WI38 (cell line): ENCODE measurements at regions not wholly inside any gene's neighbourhood (a gene's known extent, or its start where the extent isn't known, plus 50 kb on each side); places are given as distances from the start of the nearest gene placed in this dataset.

ENCODE experiments used
- H3K4me3 ChIP-seq: 2 replicates; pipeline ENCODE4 v1.5.1; 2011; ENCODE audit warnings: low read depth, mild to moderate bottlenecking, control low read depth, low read length
- TF ChIP-seq, protein P1 (sequence below): IDR thresholded peaks from 2 replicates; pipeline ENCODE4 v1.5.1; 2012; ENCODE audit warnings: low read depth, mild to moderate bottlenecking, control low read depth, low read length

DNA sequence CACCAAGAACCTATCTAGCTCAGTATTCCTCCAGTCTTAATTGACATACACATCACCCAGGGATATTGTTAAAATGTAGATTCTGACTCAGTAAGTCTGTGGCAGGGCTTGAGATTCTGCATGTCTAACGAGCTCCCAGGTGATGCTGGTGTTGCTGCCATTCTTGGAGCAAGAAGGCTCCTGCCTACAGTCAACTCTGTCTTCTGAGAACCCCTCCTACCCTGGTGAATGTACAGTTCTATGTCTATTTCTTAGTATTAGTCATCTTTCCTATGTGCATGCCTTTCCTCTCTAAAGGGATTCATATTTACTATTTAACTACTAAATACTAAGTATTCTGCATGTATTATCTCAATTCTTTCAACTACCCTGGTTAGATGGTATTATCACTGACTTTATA is 268.7 kb downstream of the EDEM1 start:
- TF ChIP-seq, protein P1, sequence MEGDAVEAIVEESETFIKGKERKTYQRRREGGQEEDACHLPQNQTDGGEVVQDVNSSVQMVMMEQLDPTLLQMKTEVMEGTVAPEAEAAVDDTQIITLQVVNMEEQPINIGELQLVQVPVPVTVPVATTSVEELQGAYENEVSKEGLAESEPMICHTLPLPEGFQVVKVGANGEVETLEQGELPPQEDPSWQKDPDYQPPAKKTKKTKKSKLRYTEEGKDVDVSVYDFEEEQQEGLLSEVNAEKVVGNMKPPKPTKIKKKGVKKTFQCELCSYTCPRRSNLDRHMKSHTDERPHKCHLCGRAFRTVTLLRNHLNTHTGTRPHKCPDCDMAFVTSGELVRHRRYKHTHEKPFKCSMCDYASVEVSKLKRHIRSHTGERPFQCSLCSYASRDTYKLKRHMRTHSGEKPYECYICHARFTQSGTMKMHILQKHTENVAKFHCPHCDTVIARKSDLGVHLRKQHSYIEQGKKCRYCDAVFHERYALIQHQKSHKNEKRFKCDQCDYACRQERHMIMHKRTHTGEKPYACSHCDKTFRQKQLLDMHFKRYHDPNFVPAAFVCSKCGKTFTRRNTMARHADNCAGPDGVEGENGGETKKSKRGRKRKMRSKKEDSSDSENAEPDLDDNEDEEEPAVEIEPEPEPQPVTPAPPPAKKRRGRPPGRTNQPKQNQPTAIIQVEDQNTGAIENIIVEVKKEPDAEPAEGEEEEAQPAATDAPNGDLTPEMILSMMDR = no peak
- H3K4me3 ChIP-seq = no peak overlapping the region

DNA sequence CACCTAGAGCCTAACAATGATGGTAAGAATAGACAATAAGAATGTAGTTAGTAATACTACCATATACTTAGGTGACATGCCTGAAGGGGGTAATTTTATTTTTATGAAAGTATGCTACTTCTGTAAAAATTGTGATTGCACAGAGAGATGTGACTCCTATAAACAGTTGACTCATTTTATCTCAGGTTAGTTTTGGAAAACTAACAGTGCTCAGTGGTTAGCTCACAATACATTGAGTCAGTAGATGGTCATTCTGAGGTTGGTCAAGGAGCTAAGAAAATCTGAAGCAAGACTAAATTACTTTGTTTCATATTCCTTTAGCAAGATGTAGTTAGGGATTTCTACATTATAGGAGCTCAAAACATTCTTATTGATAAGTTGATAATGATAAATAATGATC is 271.0 kb downstream of the EDEM1 start:
- no peak overlapping the region for H3K4me3 ChIP-seq
- TF ChIP-seq, protein P1 = no peak

DNA sequence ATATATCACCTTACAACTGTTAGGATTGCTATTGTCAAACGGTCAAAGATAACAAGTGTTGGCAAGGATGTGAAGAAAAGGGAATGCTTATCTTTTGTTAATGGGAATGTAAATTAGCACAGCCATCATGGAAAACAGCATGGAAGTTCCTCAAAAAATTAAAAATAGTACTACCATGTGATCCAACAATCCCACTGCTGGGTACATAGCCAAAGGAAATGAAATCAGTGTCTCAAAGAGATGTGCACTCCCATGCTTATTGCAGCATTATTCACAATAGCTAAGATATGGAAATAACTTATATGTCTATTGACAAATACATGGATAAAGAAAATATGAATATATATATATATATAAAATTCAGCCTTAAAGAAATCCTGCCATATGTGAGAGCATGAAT is 274.6 kb downstream of the EDEM1 start:
- TF ChIP-seq, protein P1 = no peak
- H3K4me3 ChIP-seq = no peak overlapping the region

DNA sequence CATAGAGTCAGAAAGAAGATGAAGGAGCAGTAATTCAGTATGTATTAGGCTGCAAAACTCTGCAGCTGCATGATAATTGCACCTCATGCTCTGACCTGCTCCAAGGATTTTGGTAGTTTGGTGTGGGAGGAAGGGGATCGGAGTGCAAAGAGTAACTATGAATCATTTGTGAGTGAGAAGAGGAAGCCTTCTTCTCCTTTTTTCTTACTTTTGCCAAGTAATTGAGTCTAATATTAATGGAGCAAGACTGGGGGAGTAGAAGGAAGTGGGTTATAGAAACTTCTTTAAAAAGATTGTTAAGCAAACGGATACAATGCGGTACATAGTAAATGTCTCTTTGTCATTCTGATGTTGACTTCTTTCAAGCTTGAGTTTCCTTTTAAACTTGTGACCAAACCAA is 276.5 kb downstream of the EDEM1 start:
- TF ChIP-seq, protein P1 = no peak

DNA sequence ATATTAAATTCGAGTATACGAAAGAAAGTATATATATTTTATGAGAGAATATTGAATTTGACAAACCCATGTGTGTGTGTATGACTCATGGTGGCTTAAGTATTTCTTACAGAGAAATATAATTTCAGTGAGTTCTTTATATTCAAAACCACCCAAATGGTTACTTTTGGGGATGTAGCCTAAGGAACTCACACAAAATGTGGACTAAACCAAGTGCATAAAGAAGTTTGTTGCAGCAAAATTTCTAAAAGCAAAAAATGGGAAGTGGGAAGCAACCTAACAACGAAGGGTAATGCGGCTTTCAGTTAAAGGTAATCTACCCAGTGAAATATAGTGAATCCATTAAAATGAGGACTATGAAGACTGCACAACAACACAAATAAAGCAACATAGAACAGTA is 277.1 kb downstream of the EDEM1 start:
- no peak overlapping the region for H3K4me3 ChIP-seq
- TF ChIP-seq, protein P1 = no peak

More for the DNA sequence above, 276.5 kb downstream of the EDEM1 start:
- H3K4me3 ChIP-seq = no peak overlapping the region

DNA sequence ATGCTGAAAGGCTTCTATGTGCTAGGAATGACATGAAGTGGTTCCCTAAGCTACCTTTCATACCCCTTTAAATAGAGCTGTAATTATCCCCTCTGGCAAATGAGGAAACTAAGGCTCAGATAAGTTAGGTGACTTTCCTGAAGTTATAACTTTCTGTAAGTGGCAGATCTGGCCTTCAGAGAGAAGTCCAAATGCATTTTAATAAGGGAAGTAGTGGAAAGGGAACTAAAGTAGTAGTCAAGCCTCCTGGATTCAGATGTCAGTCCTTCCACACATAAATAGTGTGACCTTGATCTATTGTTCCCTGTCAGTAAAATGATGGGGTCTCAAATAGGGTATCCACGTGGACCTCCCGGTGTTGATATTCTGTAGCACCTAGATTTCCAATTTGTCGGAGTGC is 277.7 kb downstream of the EDEM1 start:
- TF ChIP-seq, protein P1 = no peak
- no peak overlapping the region for H3K4me3 ChIP-seq

DNA sequence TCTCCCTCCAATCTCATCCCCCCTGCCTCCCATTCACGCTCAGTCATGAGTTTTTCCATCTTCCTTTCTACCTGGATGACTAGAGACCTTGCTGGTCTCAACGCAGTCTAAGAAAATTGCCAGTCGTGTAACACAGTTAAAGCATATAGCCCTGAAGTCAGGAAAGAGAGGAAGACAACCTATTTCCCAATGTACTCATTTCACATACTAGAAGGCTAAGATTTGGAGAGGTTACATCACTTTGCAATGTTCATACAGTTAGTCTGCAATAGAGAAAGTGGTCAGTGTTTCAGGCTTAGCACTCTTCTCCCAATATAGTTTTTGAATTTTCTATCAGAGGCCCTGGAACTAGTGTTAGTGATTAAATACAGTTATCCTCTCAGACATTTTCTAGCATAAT is 278.6 kb downstream of the EDEM1 start:
- no peak overlapping the region for H3K4me3 ChIP-seq
- TF ChIP-seq, protein P1 = no peak
